SU-DHL-6 (cell line): ENCODE measurements at regions not wholly inside any gene's neighbourhood (a gene's known extent, or its start where the extent isn't known, plus 50 kb on each side); places are given as distances from the start of the nearest gene placed in this dataset.

Experiments used
- EZH2phosphoT487 ChIP-seq: fragments of 200-600 bp; sonication (generic), shearing (Covaris generic); conservative IDR thresholded peaks from 2 replicates; pipeline ENCODE4 v1.6.1; 2018; ENCODE audit warnings: mild to moderate bottlenecking, antibody characterized with exemption, low read length, moderate library complexity, mixed read lengths
- TF ChIP-seq, protein P1 (sequence below): fragments of 200-600 bp; sonication (generic); IDR thresholded peaks from one replicate; pipeline ENCODE4 v1.5.1; 2017; ENCODE audit warnings: antibody characterized with exemption, mild to moderate bottlenecking, low read length, moderate library complexity; ENCODE audit not compliant: insufficient read depth, poor library complexity, severe bottlenecking

GRCh38 chr2:215571689-215572088, 135.8 kb upstream of the FN1 start:
- TF ChIP-seq, protein P1, sequence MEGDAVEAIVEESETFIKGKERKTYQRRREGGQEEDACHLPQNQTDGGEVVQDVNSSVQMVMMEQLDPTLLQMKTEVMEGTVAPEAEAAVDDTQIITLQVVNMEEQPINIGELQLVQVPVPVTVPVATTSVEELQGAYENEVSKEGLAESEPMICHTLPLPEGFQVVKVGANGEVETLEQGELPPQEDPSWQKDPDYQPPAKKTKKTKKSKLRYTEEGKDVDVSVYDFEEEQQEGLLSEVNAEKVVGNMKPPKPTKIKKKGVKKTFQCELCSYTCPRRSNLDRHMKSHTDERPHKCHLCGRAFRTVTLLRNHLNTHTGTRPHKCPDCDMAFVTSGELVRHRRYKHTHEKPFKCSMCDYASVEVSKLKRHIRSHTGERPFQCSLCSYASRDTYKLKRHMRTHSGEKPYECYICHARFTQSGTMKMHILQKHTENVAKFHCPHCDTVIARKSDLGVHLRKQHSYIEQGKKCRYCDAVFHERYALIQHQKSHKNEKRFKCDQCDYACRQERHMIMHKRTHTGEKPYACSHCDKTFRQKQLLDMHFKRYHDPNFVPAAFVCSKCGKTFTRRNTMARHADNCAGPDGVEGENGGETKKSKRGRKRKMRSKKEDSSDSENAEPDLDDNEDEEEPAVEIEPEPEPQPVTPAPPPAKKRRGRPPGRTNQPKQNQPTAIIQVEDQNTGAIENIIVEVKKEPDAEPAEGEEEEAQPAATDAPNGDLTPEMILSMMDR: no peak
- no peak for TF ChIP-seq EZH2phosphoT487
